B cell (primary cell): ENCODE measurements at regions not wholly inside any gene's neighbourhood (a gene's known extent, or its start where the extent isn't known, plus 50 kb on each side); places are given as distances from the start of the nearest gene placed in this dataset.

Experiments used
- ATAC-seq: fragments of 200-7000 bp; cut with Tn5 transposase; one replicate; pipeline ENCODE4 v1.10.0; 2021; ENCODE audit warnings: low read depth, mild to moderate bottlenecking, moderate number of reproducible peaks, moderate library complexity
- CTCF ChIA-PET: fragments of 350-600 bp; sonication (Branson Sonifier 250); formaldehyde crosslinking; loops from one replicate; lab custom pipeline; 2021; ENCODE audit warnings: antibody characterized with exemption, inconsistent platforms; lab: Charles Lee
- POLR2A ChIA-PET: fragments of 350-600 bp; sonication (Branson Sonifier 250); formaldehyde crosslinking; loops from one replicate; lab custom pipeline; 2021; ENCODE audit warnings: antibody characterized with exemption; lab: Charles Lee
- DNase-seq: peaks from one replicate; pipeline ENCODE4 v3.0.0; 2013
- H2AFZ ChIP-seq: 2 replicates; pipeline ENCODE4 v1.6.1; 2012; ENCODE audit warnings: mild to moderate bottlenecking, low read depth, low read length; ENCODE audit not compliant: insufficient read depth, poor library complexity, severe bottlenecking
- H3K27ac ChIP-seq, 2 donors: 1 replicate in 1 of 2; 2 replicates in 1 of 2; pipeline ENCODE4 v1.5.1; 2012 to 2013; ENCODE audit warnings: low read length in 2 of 2, mild to moderate bottlenecking in 2 of 2, moderate library complexity in 1 of 2
- H3K27me3 ChIP-seq, 4 experiments: fragments of 200-600 bp in 1 of 4; sonication (generic) in 1 of 4; replicated peaks in 1 of 4; 1 replicate in 2 of 4; 2 replicates in 2 of 4; pipeline versions ENCODE4 v1.6.1 to v1.7.0; 2013 to 2016; ENCODE audit warnings: low read length in 3 of 4, mild to moderate bottlenecking in 2 of 4, mixed read lengths in 1 of 4, moderate library complexity in 1 of 4; ENCODE audit not compliant: insufficient read depth in 4 of 4, control insufficient read depth in 3 of 4; ENCODE audit errors: control extremely low read depth in 1 of 4
- H3K36me3 ChIP-seq, 2 experiments: replicated peaks in 1 of 2; 1 replicate in 1 of 2; 2 replicates in 1 of 2; pipeline versions ENCODE4 v1.6.1 to v1.7.1; 2013; ENCODE audit warnings: low read length in 1 of 2; ENCODE audit not compliant: insufficient read depth in 2 of 2, control insufficient read depth in 1 of 2; ENCODE audit errors: control extremely low read depth in 1 of 2, extremely low read depth in 1 of 2
- H3K4me1 ChIP-seq, 2 donors: fragments of 200-600 bp in 1 of 2; sonication (generic) in 1 of 2; 1 replicate in 1 of 2; 2 replicates in 1 of 2; pipeline versions ENCODE4 v1.5.1 to v1.6.1; 2013 to 2017; ENCODE audit warnings: low read length in 2 of 2; ENCODE audit not compliant: control insufficient read depth in 2 of 2, insufficient read depth in 2 of 2
- H3K4me2 ChIP-seq: replicated peaks from 2 replicates; pipeline ENCODE3; 2012; ENCODE audit warnings: mild to moderate bottlenecking, low read depth, low read length; ENCODE audit not compliant: poor library complexity, severe bottlenecking
- H3K4me3 ChIP-seq, 5 experiments: fragments of 200-600 bp in 1 of 5; sonication (generic) in 1 of 5; 1 replicate in 3 of 5; 2 replicates in 2 of 5; pipeline versions ENCODE4 v1.5.1 to v1.7.0; 2011 to 2016; ENCODE audit warnings: low read length in 4 of 5, mild to moderate bottlenecking in 4 of 5, low read depth in 2 of 5, control low read depth in 1 of 5, moderate library complexity in 1 of 5; ENCODE audit not compliant: insufficient read depth in 1 of 5; ENCODE audit errors: control extremely low read depth in 1 of 5, extremely low read depth in 1 of 5
- H3K79me2 ChIP-seq: fragments of 200-600 bp; sonication (generic); one replicate; pipeline ENCODE4 v1.6.0; 2016; ENCODE audit warnings: low read length; ENCODE audit not compliant: control insufficient read depth, insufficient read depth
- H3K9ac ChIP-seq: fragments of 200-600 bp; sonication (generic); 2 replicates; pipeline ENCODE4 v1.6.1; 2017; ENCODE audit warnings: mild to moderate bottlenecking, low read length, moderate library complexity
- H3K9me3 ChIP-seq, 3 donors: one replicate each; pipeline versions ENCODE4 v1.6.1 to v1.7.1; 2013; ENCODE audit warnings: low read length in 2 of 3; ENCODE audit not compliant: control insufficient read depth in 2 of 3, insufficient read depth in 1 of 3; ENCODE audit errors: control extremely low read depth in 1 of 3
- H4K20me1 ChIP-seq: 2 replicates; pipeline ENCODE4 v1.6.0; 2012; ENCODE audit warnings: mild to moderate bottlenecking, low read length; ENCODE audit not compliant: insufficient read depth, control insufficient read depth, poor library complexity, severe bottlenecking
- H3K27ac Mint-ChIP-seq: one replicate; pipeline ENCODE4 v1.8.0; 2021; ENCODE audit warnings: mixed read lengths
- H3K27me3 Mint-ChIP-seq: one replicate; pipeline ENCODE4 v1.8.0; 2021; ENCODE audit warnings: mixed read lengths
- H3K4me1 Mint-ChIP-seq: one replicate; pipeline ENCODE4 v1.8.0; 2021; ENCODE audit warnings: mixed read lengths
- H3K4me3 Mint-ChIP-seq: one replicate; pipeline ENCODE4 v1.8.0; 2021; ENCODE audit warnings: mixed read lengths
- H3K9me3 Mint-ChIP-seq: one replicate; pipeline ENCODE4 v1.8.0; 2022; ENCODE audit warnings: mixed read lengths; ENCODE audit not compliant: insufficient read depth
- CTCF ChIP-seq: fragments of 200-600 bp; IDR thresholded peaks from one replicate; pipeline ENCODE4 v1.8.0; 2022; ENCODE audit warnings: antibody characterized with exemption, mild to moderate bottlenecking
- EZH2 ChIP-seq: IDR thresholded peaks from 2 replicates; pipeline ENCODE4 v1.6.1; 2012; ENCODE audit warnings: borderline replicate concordance, low read depth, mild to moderate bottlenecking, moderate library complexity, low read length; ENCODE audit not compliant: insufficient read depth, poor library complexity, severe bottlenecking
- WGBS: methylation state at CpG from one replicate; pipeline ENCODE4 v1.1.5; 2013; ENCODE audit warnings: missing lambda C conversion rate; ENCODE audit not compliant: insufficient coverage; 5-methylcytosine and 5-hydroxymethylcytosine counted together
- intact Hi-C: fragments of 100-400 bp; cut with micrococcal nuclease; formaldehyde crosslinking; loops from one replicate; pipeline ENCODE4 v1.10.0; 2022

- no peak overlapping the region for H2AFZ ChIP-seq
- no peak overlapping the region for H3K9ac ChIP-seq
- intact Hi-C loops = no loop called here
- peaks cover 0 to 12% (median 0%) of the 10 kb centered on the region in 4 experiments for H3K27me3 ChIP-seq
- H3K4me2 ChIP-seq = no peak overlapping the region
- no peaks in the 10 kb centered on the region for H3K4me1 ChIP-seq
- no peaks in the 10 kb centered on the region for H3K79me2 ChIP-seq
- no peaks in the 10 kb centered on the region for H3K36me3 ChIP-seq
- peaks cover 42% of the 10 kb centered on the region for H3K27me3 Mint-ChIP-seq
- POLR2A ChIA-PET = no interaction called here
- no peak for TF ChIP-seq EZH2
- TF ChIP-seq CTCF = no peak
- CTCF ChIA-PET = no interaction called here
- no peaks in the 10 kb centered on the region for H3K4me1 Mint-ChIP-seq
- H3K9me3 ChIP-seq = peaks cover 0 to 12% (median 4%) of the 10 kb centered on the region in 3 donors
- H3K4me3 ChIP-seq = no peak overlapping the region
- H3K9me3 Mint-ChIP-seq = no peaks in the 10 kb centered on the region
- H3K27ac Mint-ChIP-seq = no peak overlapping the region
- H4K20me1 ChIP-seq = no peaks in the 10 kb centered on the region
- ATAC-seq (no peak), DNase-seq (no peak)
- no peak overlapping the region for H3K4me3 Mint-ChIP-seq
- H3K27ac ChIP-seq = no peak overlapping the region
Measured at GRCh38 chr15:78702609-78703333, 61.8 kb upstream of the CHRNB4 start.

- H3K4me3 Mint-ChIP-seq = no peak overlapping the region
- peaks cover 0 to under 1% (median 0%) of the 10 kb centered on the region in 4 experiments for H3K27me3 ChIP-seq
- TF ChIP-seq EZH2 (no peak), CTCF (no peak)
- H3K27me3 Mint-ChIP-seq = peaks cover 13% of the 10 kb centered on the region
- no peak overlapping the region for H3K9ac ChIP-seq
- no CpG with 5 or more reads among the region's 1 CpG for WGBS
- H3K4me1 ChIP-seq = no peaks in the 10 kb centered on the region
- no peak overlapping the region for H2AFZ ChIP-seq
- CTCF ChIA-PET = no interaction called here
- intact Hi-C loops = no loop called here
- DNase-seq = no peak
- ATAC-seq = no peak
- no peaks in the 10 kb centered on the region for H3K4me1 Mint-ChIP-seq
- no peak overlapping the region for H3K27ac Mint-ChIP-seq
- H3K36me3 ChIP-seq = no peaks in the 10 kb centered on the region
- no peaks in the 10 kb centered on the region for H3K79me2 ChIP-seq
- no peaks in the 10 kb centered on the region for H3K9me3 ChIP-seq
- H3K4me3 ChIP-seq = no peak overlapping the region
- H4K20me1 ChIP-seq = no peaks in the 10 kb centered on the region
- H3K4me2 ChIP-seq = no peak overlapping the region
- POLR2A ChIA-PET = no interaction called here
- no peaks in the 10 kb centered on the region for H3K9me3 Mint-ChIP-seq
- H3K27ac ChIP-seq = no peak overlapping the region
Measured at GRCh38 chr15:78697449-78697848, 56.4 kb upstream of the CHRNB4 start.
